Astrocyte (in vitro differentiated cells and primary cell): ENCODE measurements at regions not wholly inside any gene's neighbourhood (a gene's known extent, or its start where the extent isn't known, plus 50 kb on each side); places are given as distances from the start of the nearest gene placed in this dataset.

Experiments used
- DNase-seq: peaks from one replicate; pipeline ENCODE4 v3.0.0-alpha.2; 2010; ENCODE audit warnings: low read depth
- FAIRE-seq: peaks from 2 replicates; lab custom pipeline; 2011; peaks lifted over from hg19 to GRCh38; lab: Jason Lieb, UNC
- H2AFZ ChIP-seq: 2 replicates; pipeline ENCODE4 v1.6.0; 2012; ENCODE audit warnings: low read depth, low read length, inconsistent platforms
- H3K27ac ChIP-seq: 2 replicates; pipeline ENCODE4 v1.5.1; 2011; ENCODE audit warnings: low read depth, low read length, inconsistent platforms
- H3K27me3 ChIP-seq: 2 replicates; pipeline ENCODE4 v1.6.0; 2011; ENCODE audit warnings: low read length, inconsistent platforms; ENCODE audit not compliant: insufficient read depth
- H3K36me3 ChIP-seq: 2 replicates; pipeline ENCODE4 v1.5.1; 2011; ENCODE audit warnings: low read length, inconsistent platforms; ENCODE audit not compliant: insufficient read depth
- H3K4me1 ChIP-seq: 2 replicates; pipeline ENCODE4 v1.5.1; 2011; ENCODE audit warnings: low read length, inconsistent platforms; ENCODE audit not compliant: insufficient read depth
- H3K4me2 ChIP-seq: 2 replicates; pipeline ENCODE4 v1.6.0; 2012; ENCODE audit warnings: low read length, inconsistent platforms
- H3K4me3 ChIP-seq: 2 replicates; pipeline ENCODE4 v1.5.1; 2011; ENCODE audit warnings: low read depth, mild to moderate bottlenecking, low read length, inconsistent platforms; ENCODE audit not compliant: insufficient read depth
- H3K79me2 ChIP-seq: 2 replicates; pipeline ENCODE4 v1.6.0; 2012; ENCODE audit warnings: mild to moderate bottlenecking, low read length, inconsistent platforms; ENCODE audit not compliant: insufficient read depth
- H3K9ac ChIP-seq: 2 replicates; pipeline ENCODE4 v1.6.0; 2012; ENCODE audit warnings: mild to moderate bottlenecking, low read length, inconsistent platforms
- H3K9me3 ChIP-seq: 2 replicates; pipeline ENCODE4 v1.5.1; 2012; ENCODE audit warnings: low read depth, mild to moderate bottlenecking, low read length, inconsistent platforms; ENCODE audit not compliant: insufficient read depth
- H4K20me1 ChIP-seq: 2 replicates; pipeline ENCODE4 v1.6.0; 2012; ENCODE audit warnings: low read length, inconsistent platforms; ENCODE audit not compliant: insufficient read depth
- H3K27ac Mint-ChIP-seq: one replicate; pipeline ENCODE4 v1.8.0; 2021; ENCODE audit warnings: mild to moderate bottlenecking, mixed read lengths; ENCODE audit not compliant: unreplicated experiment
- H3K27me3 Mint-ChIP-seq: one replicate; pipeline ENCODE4 v1.8.0; 2021; ENCODE audit warnings: low read depth, mixed read lengths; ENCODE audit not compliant: unreplicated experiment
- H3K36me3 Mint-ChIP-seq: one replicate; pipeline ENCODE4 v1.8.0; 2021; ENCODE audit warnings: low read depth, mixed read lengths; ENCODE audit not compliant: unreplicated experiment
- H3K4me1 Mint-ChIP-seq: one replicate; pipeline ENCODE4 v1.8.0; 2021; ENCODE audit warnings: low read depth, mixed read lengths; ENCODE audit not compliant: unreplicated experiment
- H3K4me3 Mint-ChIP-seq: one replicate; pipeline ENCODE4 v1.8.0; 2021; ENCODE audit warnings: mild to moderate bottlenecking, moderate library complexity, mixed read lengths; ENCODE audit not compliant: unreplicated experiment
- H3K9me3 Mint-ChIP-seq: one replicate; pipeline ENCODE4 v1.8.0; 2021; ENCODE audit warnings: mild to moderate bottlenecking, mixed read lengths; ENCODE audit not compliant: unreplicated experiment
- CTCF ChIP-seq: IDR thresholded peaks from 2 replicates; pipeline ENCODE4 v1.5.1; 2011; ENCODE audit warnings: low read depth, mild to moderate bottlenecking, inconsistent platforms, low read length, moderate library complexity; ENCODE audit not compliant: insufficient read depth
- EZH2 ChIP-seq: IDR thresholded peaks from 2 replicates; pipeline ENCODE4 v1.6.1; 2012; ENCODE audit warnings: mild to moderate bottlenecking, low read length, inconsistent platforms; ENCODE audit not compliant: insufficient read depth

DNA sequence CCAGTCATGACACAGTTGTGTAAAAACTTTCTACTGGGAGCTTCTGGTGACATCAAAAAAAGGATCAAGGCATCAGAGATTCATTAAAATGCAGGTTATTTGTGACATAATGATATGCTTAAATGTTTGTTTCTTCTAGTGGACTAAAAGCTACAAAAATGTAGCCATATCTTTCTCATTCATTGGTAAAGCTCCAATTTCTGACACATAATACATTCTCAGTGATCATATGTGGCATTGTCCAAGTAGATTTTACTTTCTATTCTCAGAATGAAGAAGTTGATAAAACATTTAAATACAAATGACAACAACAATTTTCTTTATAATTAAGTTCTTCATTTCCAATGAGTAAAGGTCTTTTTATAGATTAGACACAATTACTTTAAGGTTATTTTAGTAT lies 71.0 kb upstream of the ARHGEF26 start:
- Mint-ChIP-seq H3K9me3 (no peaks in the 10 kb centered on the region), H3K36me3 (no peaks in the 10 kb centered on the region), H3K4me1 (peaks cover 8% of the 10 kb centered on the region), H3K27ac (no peak overlapping the region), H3K27me3 (no peaks in the 10 kb centered on the region), H3K4me3 (no peak overlapping the region)
- Histone ChIP-seq H3K4me1 (no peaks in the 10 kb centered on the region), H3K27me3 (no peaks in the 10 kb centered on the region), H3K4me3 (no peak overlapping the region), H3K9ac (no peak overlapping the region), H3K36me3 (no peaks in the 10 kb centered on the region), H3K27ac (no peak overlapping the region), H3K4me2 (no peak overlapping the region), H4K20me1 (no peaks in the 10 kb centered on the region), H3K9me3 (no peaks in the 10 kb centered on the region), H3K79me2 (no peaks in the 10 kb centered on the region), H2AFZ (no peak overlapping the region)
- DNase-seq (no peak), FAIRE-seq (no peak)
- no peak for TF ChIP-seq CTCF
- TF ChIP-seq EZH2 = no peak

GRCh38 chr3:154050766-154051165 lies 70.4 kb upstream of the ARHGEF26 start:
- no peaks in the 10 kb centered on the region for H3K36me3 ChIP-seq
- Mint-ChIP-seq H3K9me3 (no peaks in the 10 kb centered on the region), H3K4me1 (peaks cover 8% of the 10 kb centered on the region), H3K36me3 (no peaks in the 10 kb centered on the region), H3K27ac (no peak overlapping the region), H3K27me3 (no peaks in the 10 kb centered on the region), H3K4me3 (no peak overlapping the region)
- H3K4me1 ChIP-seq = no peaks in the 10 kb centered on the region
- DNase-seq (peak; percentile 18), FAIRE-seq (no peak)
- no peaks in the 10 kb centered on the region for H3K9me3 ChIP-seq
- H3K27me3 ChIP-seq = no peaks in the 10 kb centered on the region
- no peaks in the 10 kb centered on the region for H4K20me1 ChIP-seq
- no peak overlapping the region for H2AFZ ChIP-seq
- no peak overlapping the region for H3K27ac ChIP-seq
- H3K4me2 ChIP-seq = no peak overlapping the region
- H3K9ac ChIP-seq = no peak overlapping the region
- TF ChIP-seq EZH2 (no peak), CTCF (no peak)
- H3K4me3 ChIP-seq = no peak overlapping the region
- H3K79me2 ChIP-seq = no peaks in the 10 kb centered on the region

DNA sequence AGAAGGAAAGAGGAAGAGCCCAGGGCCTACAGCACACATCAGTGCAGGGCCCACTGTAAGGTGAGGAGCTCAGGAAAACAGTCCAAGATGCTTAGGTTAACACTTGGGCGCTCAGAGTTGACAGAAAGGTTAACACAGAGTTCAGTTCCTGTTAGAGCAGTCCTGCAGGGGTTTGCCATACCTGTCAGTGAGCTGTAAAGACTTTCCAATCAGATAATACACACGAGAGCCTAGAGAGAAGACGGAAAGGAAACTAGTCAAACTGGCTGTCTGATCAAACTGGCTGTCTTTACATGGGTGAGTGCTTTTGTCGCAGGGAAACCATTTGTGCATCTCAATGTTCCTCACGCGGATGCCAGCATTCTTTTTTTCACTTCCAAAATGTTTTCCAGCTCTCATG lies 61.4 kb upstream of the ARHGEF26 start:
- H3K4me3 ChIP-seq = no peak overlapping the region
- peaks cover 3% of the 10 kb centered on the region for H3K4me1 ChIP-seq
- H3K9me3 Mint-ChIP-seq = no peaks in the 10 kb centered on the region
- H3K4me2 ChIP-seq = no peak overlapping the region
- peak overlapping the region; percentile 24 for H3K27ac Mint-ChIP-seq
- peaks cover 11% of the 10 kb centered on the region for H3K4me1 Mint-ChIP-seq
- no peak for DNase-seq
- no peaks in the 10 kb centered on the region for H3K27me3 Mint-ChIP-seq
- no peak for TF ChIP-seq CTCF
- no peak for TF ChIP-seq EZH2
- no peaks in the 10 kb centered on the region for H3K9me3 ChIP-seq
- no peaks in the 10 kb centered on the region for H3K36me3 ChIP-seq
- no peak overlapping the region for H3K9ac ChIP-seq
- H3K36me3 Mint-ChIP-seq = no peaks in the 10 kb centered on the region
- H4K20me1 ChIP-seq = no peaks in the 10 kb centered on the region
- no peak overlapping the region for H3K4me3 Mint-ChIP-seq
- no peak for FAIRE-seq
- H2AFZ ChIP-seq = peak overlapping the region; percentile 31
- H3K27me3 ChIP-seq = no peaks in the 10 kb centered on the region
- H3K27ac ChIP-seq = no peak overlapping the region
- H3K79me2 ChIP-seq = no peaks in the 10 kb centered on the region
